Cardiac muscle cell (in vitro differentiated cells and primary cell): ENCODE measurements at regions not wholly inside any gene's neighbourhood (a gene's known extent, or its start where the extent isn't known, plus 50 kb on each side); places are given as distances from the start of the nearest gene placed in this dataset.

Source experiments
- DNase-seq, 2 donors: peaks; one replicate each; pipeline versions ENCODE4 v3.0.0 to v3.0.0-alpha.2; 2010 to 2017; ENCODE audit warnings: low read depth in 1 of 2, low spot score in 1 of 2
- H3K27ac ChIP-seq: fragments of 200-600 bp; sonication (generic); 2 replicates; pipeline ENCODE4 v1.5.1; 2016
- H3K27me3 ChIP-seq: fragments of 200-600 bp; sonication (generic); 2 replicates; pipeline ENCODE4 v1.6.0; 2016; ENCODE audit warnings: control low read depth
- H3K36me3 ChIP-seq: fragments of 200-600 bp; sonication (generic); 2 replicates; pipeline ENCODE4 v1.5.1; 2016; ENCODE audit warnings: control low read depth
- H3K4me1 ChIP-seq: fragments of 200-600 bp; sonication (generic); 2 replicates; pipeline ENCODE4 v1.8.1; 2017; ENCODE audit warnings: low read depth, mild to moderate bottlenecking, mixed run types
- H3K4me3 ChIP-seq: fragments of 200-600 bp; sonication (generic); 2 replicates; pipeline ENCODE4 v1.5.1; 2016; ENCODE audit warnings: mild to moderate bottlenecking
- H3K9me3 ChIP-seq: fragments of 200-600 bp; sonication (generic); 2 replicates; pipeline ENCODE4 v1.5.1; 2017; ENCODE audit warnings: low read depth, mild to moderate bottlenecking, control low read depth
- TF ChIP-seq, protein P1 (sequence below): IDR thresholded peaks from 2 replicates; pipeline ENCODE4 v1.5.1; 2012; ENCODE audit warnings: low read depth, mild to moderate bottlenecking, low read length

DNA sequence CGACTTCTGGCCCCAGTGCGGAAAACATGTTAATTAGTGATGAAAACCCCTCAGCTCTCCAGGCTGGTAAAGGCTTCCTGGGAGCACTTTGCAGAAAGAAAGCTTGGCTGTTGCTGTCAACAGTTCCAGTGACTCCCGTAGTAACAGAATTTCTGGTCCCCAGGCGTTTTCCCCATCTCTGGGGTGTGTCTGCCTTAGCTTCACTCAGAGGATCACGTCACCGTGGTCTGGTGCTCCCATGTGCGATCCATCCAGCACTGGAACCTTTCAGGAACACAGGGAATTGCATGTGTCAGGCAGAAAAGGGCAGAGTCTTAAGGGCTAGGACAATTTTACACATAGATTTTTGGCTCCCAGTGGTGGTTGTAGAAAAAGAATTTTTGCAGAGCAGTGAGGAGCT is 470.4 kb upstream of the USP24 start:
- no peak for DNase-seq
- TF ChIP-seq, protein P1, sequence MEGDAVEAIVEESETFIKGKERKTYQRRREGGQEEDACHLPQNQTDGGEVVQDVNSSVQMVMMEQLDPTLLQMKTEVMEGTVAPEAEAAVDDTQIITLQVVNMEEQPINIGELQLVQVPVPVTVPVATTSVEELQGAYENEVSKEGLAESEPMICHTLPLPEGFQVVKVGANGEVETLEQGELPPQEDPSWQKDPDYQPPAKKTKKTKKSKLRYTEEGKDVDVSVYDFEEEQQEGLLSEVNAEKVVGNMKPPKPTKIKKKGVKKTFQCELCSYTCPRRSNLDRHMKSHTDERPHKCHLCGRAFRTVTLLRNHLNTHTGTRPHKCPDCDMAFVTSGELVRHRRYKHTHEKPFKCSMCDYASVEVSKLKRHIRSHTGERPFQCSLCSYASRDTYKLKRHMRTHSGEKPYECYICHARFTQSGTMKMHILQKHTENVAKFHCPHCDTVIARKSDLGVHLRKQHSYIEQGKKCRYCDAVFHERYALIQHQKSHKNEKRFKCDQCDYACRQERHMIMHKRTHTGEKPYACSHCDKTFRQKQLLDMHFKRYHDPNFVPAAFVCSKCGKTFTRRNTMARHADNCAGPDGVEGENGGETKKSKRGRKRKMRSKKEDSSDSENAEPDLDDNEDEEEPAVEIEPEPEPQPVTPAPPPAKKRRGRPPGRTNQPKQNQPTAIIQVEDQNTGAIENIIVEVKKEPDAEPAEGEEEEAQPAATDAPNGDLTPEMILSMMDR: no peak
- H3K27me3 ChIP-seq: no peaks in the 10 kb centered on the region
- H3K4me3 ChIP-seq: no peak overlapping the region
- H3K9me3 ChIP-seq: no peaks in the 10 kb centered on the region
- H3K36me3 ChIP-seq: no peaks in the 10 kb centered on the region
- no peak overlapping the region for H3K27ac ChIP-seq
- H3K4me1 ChIP-seq: peaks cover 13% of the 10 kb centered on the region

DNA sequence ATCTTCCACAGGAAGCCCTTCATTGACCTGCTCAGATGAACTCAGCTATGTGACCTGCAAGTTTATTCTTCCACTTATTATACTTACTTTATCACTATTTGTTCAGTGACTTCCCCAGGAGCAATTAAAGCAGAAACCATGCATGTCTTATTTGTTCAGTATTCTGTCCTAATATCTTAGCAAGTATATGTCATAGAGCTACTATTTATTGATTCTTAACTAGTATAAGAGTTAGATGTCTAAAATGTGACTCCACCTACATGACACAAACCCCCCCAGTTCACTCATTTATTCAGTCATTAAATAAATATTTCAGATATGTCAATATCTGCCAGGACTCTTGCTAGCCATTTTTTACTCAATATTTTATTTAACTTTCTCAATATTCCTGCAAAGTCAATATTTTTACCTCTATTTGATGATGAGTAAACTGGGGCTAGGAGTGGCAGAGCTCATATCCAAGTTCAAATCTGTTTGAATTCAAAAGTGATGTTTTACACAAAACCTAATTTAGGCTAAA is 469.0 kb upstream of the USP24 start:
- DNase-seq: no peak
- no peaks in the 10 kb centered on the region for H3K9me3 ChIP-seq
- TF ChIP-seq, protein P1: no peak
- H3K27me3 ChIP-seq: no peaks in the 10 kb centered on the region
- no peaks in the 10 kb centered on the region for H3K36me3 ChIP-seq
- H3K4me3 ChIP-seq: no peak overlapping the region
- H3K27ac ChIP-seq: no peak overlapping the region
- H3K4me1 ChIP-seq: no peaks in the 10 kb centered on the region

DNA sequence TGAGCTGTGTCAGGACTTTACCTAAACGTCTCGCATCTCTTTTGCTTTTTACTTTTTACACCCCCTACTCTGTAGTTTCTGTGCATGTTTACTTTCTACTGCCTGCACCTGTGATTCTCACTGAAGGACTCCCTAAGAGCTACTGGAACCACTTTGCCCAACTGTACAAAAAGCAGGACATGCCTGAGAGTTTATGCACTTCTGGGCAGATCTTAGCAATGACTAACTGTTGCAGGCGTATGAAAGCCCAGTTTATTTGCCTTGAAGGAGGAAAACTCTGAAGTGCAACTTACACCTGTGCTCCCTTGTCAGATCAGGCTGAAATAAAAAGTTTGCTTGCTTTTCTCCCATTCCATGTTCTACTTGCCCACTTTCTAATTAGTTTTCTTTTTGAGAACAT is 467.0 kb upstream of the USP24 start:
- Histone ChIP-seq H3K27ac (no peak overlapping the region), H3K4me1 (no peaks in the 10 kb centered on the region), H3K36me3 (no peaks in the 10 kb centered on the region), H3K27me3 (no peaks in the 10 kb centered on the region), H3K9me3 (no peaks in the 10 kb centered on the region), H3K4me3 (no peak overlapping the region)
- TF ChIP-seq, protein P1: no peak
- DNase-seq: no peak

DNA sequence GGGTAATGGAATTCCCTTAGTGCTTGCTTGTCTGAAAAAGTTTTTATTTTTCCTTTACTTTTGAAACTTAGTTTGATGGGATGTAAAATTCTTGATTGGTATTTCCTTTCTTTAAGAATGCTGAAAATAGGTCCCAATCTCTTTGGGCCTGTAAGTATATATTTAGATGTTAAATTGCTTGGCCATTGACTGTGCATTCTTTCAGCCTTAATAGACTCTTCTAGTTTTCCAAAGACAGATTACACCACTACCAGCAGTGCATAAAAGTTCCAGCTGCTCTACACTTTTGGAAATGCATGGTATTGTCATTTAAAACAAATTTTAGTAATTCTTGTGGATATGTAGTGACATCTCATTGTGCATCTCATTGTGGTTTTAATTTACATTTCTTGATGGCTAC is 464.8 kb upstream of the USP24 start:
- Histone ChIP-seq H3K27ac (no peak overlapping the region), H3K27me3 (no peaks in the 10 kb centered on the region), H3K4me3 (no peak overlapping the region), H3K9me3 (no peaks in the 10 kb centered on the region), H3K4me1 (no peaks in the 10 kb centered on the region), H3K36me3 (no peaks in the 10 kb centered on the region)
- TF ChIP-seq, protein P1: no peak
- DNase-seq: no peak

DNA sequence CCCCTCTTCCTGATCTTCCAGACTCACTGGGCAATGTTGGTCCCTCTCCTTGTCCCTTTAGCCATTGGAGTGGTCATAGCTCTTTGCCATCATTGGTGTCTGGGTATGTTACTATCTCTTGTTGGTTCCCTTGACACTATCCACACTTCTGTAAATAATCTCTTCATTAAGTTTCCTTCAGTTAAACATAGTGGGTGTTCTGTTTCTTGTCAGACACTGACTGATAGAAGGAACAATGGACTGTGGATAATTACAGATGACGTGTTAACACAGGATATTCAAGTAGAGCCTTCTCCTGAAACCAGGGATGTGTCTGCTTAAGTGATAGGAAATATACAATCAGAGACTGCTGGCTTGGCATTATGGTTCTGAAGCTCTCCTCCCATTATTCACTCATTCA is 458.3 kb upstream of the USP24 start:
- Histone ChIP-seq H3K9me3 (no peaks in the 10 kb centered on the region), H3K36me3 (no peaks in the 10 kb centered on the region), H3K4me1 (no peaks in the 10 kb centered on the region), H3K27ac (no peak overlapping the region), H3K4me3 (no peak overlapping the region), H3K27me3 (no peaks in the 10 kb centered on the region)
- no peak for DNase-seq
- TF ChIP-seq, protein P1: no peak
